A172 (cell line): ENCODE measurements at regions not wholly inside any gene's neighbourhood (a gene's known extent, or its start where the extent isn't known, plus 50 kb on each side); places are given as distances from the start of the nearest gene placed in this dataset.
"Not testable (repeated sequence)": the region's sequence is repeated elsewhere in the genome, so short reads cannot be mapped to it uniquely, and the experiment has no call there.

Source experiments
- DNase-seq: peaks from one replicate; pipeline ENCODE4 v3.0.0-alpha.2; 2015; ENCODE audit warnings: low spot score

DNA sequence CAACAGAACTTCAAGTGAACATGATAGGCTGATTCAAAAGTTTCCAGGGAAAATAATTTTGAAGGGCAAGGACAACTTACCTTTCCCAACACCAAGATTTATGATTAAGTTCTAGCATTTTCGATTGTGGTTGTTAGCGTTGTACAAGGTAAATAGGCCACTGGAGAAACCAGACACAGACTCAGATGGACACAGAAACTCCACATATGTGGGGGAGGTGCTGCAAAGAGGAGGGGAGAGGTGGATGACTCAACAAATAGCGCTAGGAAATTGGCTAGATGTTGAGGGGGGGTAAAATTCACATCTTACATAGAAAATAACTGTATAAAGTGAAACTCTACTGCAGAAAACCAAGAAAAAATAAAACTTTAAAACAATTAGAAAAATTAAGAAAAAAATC is 564.4 kb downstream of the MATN1 start:
- DNase-seq = no peak

- DNase-seq = not testable (repeated sequence)
These were observed 567.7 kb downstream of the MATN1 start for GRCh38 chr1:30155698-30156097.

- DNase-seq = not testable (repeated sequence)
These were observed 568.1 kb downstream of the MATN1 start for GRCh38 chr1:30155253-30155652.

DNA sequence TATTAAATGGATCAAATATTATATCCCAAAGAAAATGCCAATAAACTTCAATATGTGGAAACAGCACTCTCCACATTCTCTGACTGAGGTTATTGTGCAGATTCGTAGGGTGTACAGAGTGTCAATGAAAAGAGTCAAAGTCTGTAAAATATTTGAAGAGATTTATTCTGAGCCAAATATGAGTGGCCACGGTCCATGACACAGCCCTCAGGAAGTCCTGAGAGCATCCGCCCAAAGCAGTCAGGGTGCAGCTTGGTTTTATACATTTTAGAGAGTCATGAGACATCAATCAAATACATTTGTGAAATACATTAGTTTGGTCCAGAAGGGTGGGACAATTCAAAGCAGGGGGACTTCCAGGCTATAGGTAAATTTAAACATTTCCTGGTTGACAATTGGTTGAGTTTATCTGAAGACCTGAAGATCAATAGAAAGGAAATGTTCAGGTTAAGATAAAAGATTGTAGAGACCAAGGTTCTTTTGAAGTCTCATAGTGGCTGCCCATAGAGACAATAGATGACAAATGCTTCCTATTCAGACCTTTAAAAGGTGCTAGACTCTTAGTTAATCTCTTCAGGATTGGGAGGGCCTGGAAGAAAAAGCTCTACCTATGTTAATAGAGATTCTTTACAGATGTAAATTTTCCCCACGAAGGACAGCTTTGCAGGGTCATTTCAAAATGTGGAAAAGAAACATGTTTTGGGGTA is 569.5 kb downstream of the MATN1 start:
- DNase-seq = no peak

DNA sequence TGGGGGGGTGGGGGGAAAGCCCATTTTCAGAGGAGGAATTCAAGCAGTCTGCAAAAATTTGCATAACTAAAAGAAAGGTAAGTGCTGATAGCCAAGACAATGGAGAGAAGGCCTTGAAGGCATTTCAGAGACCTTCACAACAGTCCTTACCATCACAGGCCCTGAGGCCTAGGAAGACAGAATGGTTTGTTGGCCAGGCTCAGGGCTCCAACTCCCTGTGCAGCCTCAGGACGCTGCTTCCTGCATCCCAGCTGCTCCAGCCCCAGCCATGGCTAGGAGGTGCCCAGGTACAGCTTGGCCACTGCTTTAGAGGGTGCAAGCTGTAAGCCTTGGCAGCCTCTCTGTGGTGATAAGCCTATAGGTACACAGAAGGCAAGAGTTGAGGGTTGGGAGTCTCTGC is 571.6 kb downstream of the MATN1 start:
- no peak for DNase-seq

- DNase-seq = no peak
These were observed 572.3 kb downstream of the MATN1 start for GRCh38 chr1:30151119-30151518.

- DNase-seq = no peak
These were observed 574.2 kb downstream of the MATN1 start for GRCh38 chr1:30149226-30149625.

- DNase-seq = no peak
These were observed 574.7 kb downstream of the MATN1 start for GRCh38 chr1:30148676-30149075.

GRCh38 chr1:30147188-30147587 is 576.2 kb downstream of the MATN1 start:
- no peak for DNase-seq

GRCh38 chr1:30146448-30146847 is 576.9 kb downstream of the MATN1 start:
- DNase-seq = no peak

DNA sequence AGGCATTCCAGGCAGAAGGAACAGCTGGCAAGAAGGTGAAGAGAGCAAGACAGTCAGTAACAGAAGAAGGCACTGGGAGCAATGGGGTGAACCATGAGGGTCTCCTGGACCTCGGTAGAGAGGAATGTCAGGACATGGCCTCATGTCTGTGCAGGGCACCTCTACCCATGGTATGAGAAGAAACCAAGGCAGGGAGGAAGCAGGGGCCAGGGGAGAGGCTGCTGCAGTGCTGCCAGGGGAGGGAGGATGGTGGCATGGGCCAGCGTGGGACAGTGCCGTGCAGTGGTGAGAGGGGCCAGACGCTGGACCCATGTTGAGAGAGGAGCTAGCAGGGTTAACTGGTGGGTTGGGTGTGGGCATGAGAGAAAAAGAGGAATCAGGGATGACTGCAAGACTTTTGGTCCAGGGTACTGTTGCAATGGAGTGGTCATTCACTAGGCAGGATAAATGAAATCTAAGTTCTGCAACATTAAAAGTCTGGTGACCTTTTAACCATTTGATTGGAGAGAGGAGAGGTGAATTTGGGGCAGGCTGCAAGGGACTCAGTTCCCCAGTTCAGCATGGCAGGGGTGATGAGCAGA is 577.6 kb downstream of the MATN1 start:
- no peak for DNase-seq

DNA sequence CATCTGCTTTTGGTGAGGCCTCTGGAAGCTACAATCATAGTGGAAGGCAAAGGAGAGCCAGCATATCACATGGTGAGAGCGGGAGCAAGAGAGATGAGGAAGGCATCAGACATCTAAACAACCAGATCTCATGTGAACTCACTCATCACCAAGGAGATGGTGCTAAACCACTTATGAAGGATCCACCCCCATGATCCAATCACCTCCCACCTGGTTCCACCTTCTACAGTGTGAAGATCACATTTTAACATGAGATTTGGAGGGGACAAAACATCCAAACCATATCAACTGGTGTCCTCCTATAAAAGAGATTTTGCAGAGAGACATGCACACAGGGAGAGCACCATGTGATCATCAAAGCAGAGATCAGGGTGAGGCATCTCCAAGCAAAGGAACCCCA is 578.6 kb downstream of the MATN1 start:
- no peak for DNase-seq

- no peak for DNase-seq
These were observed 579.9 kb downstream of the MATN1 start for GRCh38 chr1:30143517-30143916.

DNA sequence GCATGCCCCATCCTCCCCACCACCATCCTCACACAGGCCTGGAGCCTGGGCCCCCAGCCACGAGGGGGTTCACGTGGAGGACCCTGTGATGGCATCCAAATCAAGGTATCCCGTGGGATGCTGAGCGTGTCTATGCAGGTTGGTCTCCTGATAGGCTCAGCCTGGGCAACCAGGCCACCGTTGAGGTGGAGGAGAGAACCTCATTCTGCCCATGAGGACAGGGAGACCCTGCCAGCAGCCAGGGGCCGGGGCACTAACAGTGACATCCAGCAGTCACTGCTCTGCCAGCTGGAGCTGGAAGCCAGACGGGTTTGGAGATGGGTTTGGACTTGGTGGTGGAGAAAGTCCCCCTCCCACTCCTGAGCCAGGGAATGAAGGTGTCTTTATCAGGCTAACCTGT is 582.8 kb downstream of the MATN1 start:
- no peak for DNase-seq

DNA sequence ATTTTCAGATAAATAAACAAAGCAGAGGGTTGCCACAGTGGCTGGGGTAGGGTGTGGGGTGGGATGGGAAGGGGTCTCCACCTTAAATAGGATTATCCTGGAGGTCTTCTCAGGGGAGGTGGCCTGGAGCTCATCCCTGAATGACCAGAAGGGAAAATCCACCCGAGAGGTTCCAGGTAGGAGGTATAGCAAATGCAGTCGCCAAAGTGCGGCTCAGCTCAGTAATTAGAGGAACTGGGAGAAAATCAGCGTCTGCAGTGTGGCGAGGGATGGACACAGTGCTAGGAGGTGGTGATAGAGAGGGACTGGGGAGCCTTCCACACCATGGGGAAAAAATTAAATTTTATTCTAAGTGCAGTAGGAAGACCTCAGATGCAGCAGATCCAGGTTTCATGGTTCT is 584.5 kb downstream of the MATN1 start:
- no peak for DNase-seq

GRCh38 chr1:30137001-30137400 is 586.4 kb downstream of the MATN1 start:
- DNase-seq = no peak

DNA sequence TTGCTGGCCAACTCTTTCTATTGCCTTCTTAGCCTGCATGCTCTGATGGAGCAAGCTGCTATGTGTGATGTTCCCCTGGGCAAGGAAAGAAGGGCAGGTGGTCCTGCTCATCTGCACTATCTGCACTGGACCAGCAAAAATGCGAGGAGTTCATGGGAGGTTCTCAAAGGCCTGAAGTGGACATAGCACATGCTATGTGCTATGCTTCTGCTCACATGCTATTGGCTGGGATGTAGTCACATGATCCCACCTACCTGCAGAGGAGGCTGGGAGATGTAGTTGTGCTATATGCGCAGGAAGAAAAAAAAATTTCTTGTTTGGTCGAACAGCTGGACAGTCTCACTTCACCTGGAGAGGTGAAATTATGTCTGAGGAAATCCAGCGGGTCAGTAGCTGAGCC is 587.7 kb downstream of the MATN1 start:
- no peak for DNase-seq

- DNase-seq = no peak
These were observed 588.7 kb downstream of the MATN1 start for GRCh38 chr1:30134466-30135217.

GRCh38 chr1:30133414-30134055 is 589.9 kb downstream of the MATN1 start:
- no peak for DNase-seq

DNA sequence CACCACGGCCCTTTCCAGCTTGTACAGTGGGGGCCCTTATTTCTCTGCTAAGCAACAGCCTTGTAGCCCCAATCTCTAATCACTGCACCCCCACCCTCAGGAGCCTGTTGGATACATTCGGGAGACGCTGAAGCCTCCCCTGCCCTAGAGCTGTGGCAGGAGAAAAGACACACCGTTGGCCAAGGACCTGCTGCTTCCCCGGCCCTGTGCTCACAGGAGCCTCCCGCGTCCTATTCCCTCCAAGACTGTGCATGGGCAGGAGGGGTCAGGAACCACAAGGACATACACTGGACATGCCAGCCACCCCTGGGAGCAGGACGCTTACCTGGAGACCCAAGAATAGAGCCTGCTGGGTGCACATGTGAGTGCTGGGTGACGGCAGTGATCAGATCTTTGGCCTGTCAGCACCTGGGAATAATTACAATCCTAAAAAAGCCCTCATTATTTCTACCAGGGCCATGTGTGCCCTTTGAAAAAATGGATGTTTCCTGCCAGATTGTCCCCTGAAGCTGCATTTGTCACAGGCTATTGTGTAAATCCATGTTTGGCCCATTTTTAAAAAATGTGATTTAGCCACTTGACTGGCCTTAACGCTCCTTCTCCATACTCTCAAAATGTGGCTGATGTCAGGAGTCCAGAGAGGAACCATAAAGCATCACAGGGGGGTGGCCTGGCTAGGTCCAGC is 590.6 kb downstream of the MATN1 start:
- no peak for DNase-seq

DNA sequence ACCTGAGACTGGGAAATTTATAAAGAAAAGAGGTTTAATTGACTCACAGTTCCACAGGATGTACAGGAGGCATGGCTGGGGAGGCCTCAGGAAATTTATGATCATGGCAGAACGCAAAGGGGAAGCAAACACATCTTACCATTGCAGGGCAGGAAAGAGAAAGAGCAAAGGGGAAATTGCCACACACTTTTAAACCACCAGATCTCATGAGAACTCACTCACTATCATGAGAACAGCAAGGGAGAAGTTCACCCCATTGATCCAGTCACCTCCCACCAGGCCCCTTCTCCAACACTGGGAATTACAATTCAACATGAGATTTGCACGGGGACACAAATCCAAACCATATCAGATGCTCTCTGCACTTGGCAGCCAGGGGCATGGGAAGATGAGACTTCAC is 592.8 kb downstream of the MATN1 start:
- DNase-seq = not testable (repeated sequence)

DNA sequence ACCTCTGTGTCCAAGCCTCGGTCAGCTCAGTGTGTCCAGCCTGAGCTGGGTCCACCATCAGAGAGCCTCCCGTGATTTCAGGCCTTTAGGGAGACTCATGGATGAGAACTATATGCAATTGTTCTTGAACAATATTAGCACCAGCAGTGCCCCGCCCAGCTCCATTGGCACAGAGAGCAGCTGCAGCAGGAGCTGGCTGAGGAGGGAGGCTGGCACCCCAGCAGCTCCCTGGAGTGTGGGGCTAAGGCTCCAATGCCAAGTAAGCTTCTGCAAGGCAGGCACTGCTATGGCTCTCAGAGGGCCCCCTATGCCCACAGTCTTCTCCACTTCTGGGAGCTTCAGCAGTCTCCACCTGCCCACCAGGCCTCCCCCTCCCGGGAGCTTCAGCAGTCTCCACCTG is 593.3 kb downstream of the MATN1 start:
- DNase-seq = no peak
